Calu3 (cell line): ENCODE measurements at regions not wholly inside any gene's neighbourhood (a gene's known extent, or its start where the extent isn't known, plus 50 kb on each side); places are given as distances from the start of the nearest gene placed in this dataset.

Experiments used
- BruUV-seq: library from RNA; stranded (reverse); fragments of 400-500 nt; replicated peaks from 2 replicates; lab custom pipeline; 2021; lab: Mats Ljungman, UMichigan
- CTCF ChIA-PET: fragments of 300-600 bp; sonication (Branson Sonifier 250); formaldehyde crosslinking; loops from one replicate; lab custom pipeline; 2022; ENCODE audit warnings: antibody characterized with exemption; lab: Charles Lee
- DNase-seq: peaks from one replicate; pipeline ENCODE4 v3.0.0; 2022
- H3K27ac Mint-ChIP-seq: one replicate; pipeline ENCODE4 v1.8.0; 2022; ENCODE audit warnings: mixed read lengths; ENCODE audit not compliant: unreplicated experiment
- H3K27me3 Mint-ChIP-seq: one replicate; pipeline ENCODE4 v1.8.0; 2022; ENCODE audit warnings: mixed read lengths; ENCODE audit not compliant: unreplicated experiment
- H3K36me3 Mint-ChIP-seq: one replicate; pipeline ENCODE4 v1.8.0; 2022; ENCODE audit warnings: mild to moderate bottlenecking, moderate library complexity, mixed read lengths; ENCODE audit not compliant: insufficient read depth, unreplicated experiment
- H3K4me1 Mint-ChIP-seq: one replicate; pipeline ENCODE4 v1.8.0; 2022; ENCODE audit warnings: mild to moderate bottlenecking, low read depth, mixed read lengths; ENCODE audit not compliant: unreplicated experiment
- H3K4me3 Mint-ChIP-seq: one replicate; pipeline ENCODE4 v1.8.0; 2022; ENCODE audit warnings: mild to moderate bottlenecking, low read depth, moderate library complexity, mixed read lengths; ENCODE audit not compliant: unreplicated experiment
- H3K9me3 Mint-ChIP-seq: one replicate; pipeline ENCODE4 v1.8.0; 2022; ENCODE audit warnings: low read depth, mixed read lengths; ENCODE audit not compliant: unreplicated experiment
- intact Hi-C: fragments of 100-400 bp; cut with micrococcal nuclease; formaldehyde crosslinking; loops from one replicate; pipeline ENCODE4 v1.10.0; 2022; ENCODE audit not compliant: unreplicated experiment
- TF ChIP-seq, protein P1 (sequence below): fragments of 200-600 bp; IDR thresholded peaks from one replicate; pipeline ENCODE4 v1.8.0; 2022; ENCODE audit warnings: antibody characterized with exemption; ENCODE audit not compliant: unreplicated experiment

DNA sequence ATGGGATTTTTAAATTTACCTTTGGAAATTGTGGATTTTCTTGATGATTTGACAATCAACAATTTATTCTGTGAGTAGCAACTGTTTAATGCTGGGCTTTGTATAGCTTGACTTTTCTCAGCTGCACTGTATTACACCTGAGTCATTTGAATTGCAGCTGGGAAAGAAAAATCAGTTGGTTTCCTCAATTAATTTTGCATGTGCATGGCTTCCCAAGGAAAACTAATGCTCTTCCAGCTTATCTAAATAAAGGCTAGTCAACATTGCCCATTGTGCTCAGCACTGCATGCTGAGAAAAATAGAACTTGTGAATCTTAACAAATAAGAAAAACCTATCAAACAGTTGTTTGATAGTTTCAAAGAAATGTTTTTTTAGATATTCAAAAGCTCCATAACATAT is 268.3 kb upstream of the CDH20 start:
- TF ChIP-seq, protein P1, sequence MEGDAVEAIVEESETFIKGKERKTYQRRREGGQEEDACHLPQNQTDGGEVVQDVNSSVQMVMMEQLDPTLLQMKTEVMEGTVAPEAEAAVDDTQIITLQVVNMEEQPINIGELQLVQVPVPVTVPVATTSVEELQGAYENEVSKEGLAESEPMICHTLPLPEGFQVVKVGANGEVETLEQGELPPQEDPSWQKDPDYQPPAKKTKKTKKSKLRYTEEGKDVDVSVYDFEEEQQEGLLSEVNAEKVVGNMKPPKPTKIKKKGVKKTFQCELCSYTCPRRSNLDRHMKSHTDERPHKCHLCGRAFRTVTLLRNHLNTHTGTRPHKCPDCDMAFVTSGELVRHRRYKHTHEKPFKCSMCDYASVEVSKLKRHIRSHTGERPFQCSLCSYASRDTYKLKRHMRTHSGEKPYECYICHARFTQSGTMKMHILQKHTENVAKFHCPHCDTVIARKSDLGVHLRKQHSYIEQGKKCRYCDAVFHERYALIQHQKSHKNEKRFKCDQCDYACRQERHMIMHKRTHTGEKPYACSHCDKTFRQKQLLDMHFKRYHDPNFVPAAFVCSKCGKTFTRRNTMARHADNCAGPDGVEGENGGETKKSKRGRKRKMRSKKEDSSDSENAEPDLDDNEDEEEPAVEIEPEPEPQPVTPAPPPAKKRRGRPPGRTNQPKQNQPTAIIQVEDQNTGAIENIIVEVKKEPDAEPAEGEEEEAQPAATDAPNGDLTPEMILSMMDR: no peak
- no peak overlapping the region for H3K27ac Mint-ChIP-seq
- H3K27me3 Mint-ChIP-seq: no peaks in the 10 kb centered on the region
- no peaks in the 10 kb centered on the region for H3K4me1 Mint-ChIP-seq
- no TSS peak for BruUV-seq
- no peak for DNase-seq
- intact Hi-C loops: no loop called here
- CTCF ChIA-PET: no interaction called here
- no peak overlapping the region for H3K4me3 Mint-ChIP-seq
- H3K9me3 Mint-ChIP-seq: no peaks in the 10 kb centered on the region
- H3K36me3 Mint-ChIP-seq: no peaks in the 10 kb centered on the region

DNA sequence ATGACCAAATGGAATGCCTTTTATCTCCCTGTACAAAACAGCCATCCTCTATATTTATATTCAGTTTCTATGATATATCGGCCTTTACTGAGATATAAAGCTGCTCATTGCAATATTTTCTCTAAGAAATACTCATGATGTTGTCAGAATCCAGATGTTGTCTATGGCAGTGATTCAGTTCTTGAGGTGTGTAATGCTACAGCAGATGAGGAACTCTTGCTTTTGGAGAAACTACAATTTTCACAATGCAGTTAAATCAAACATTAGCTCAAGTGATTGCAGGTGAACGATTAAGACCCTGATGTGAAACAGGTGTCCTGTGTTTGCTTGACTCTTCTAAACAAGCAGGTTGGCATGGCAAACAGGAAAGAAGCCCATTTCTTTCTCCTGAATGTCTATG is 256.2 kb upstream of the CDH20 start:
- no TSS peak for BruUV-seq
- intact Hi-C loops: no loop called here
- Mint-ChIP-seq H3K27ac (no peak overlapping the region), H3K9me3 (peaks cover 4% of the 10 kb centered on the region), H3K4me1 (no peaks in the 10 kb centered on the region), H3K27me3 (no peaks in the 10 kb centered on the region), H3K4me3 (no peak overlapping the region), H3K36me3 (no peaks in the 10 kb centered on the region)
- no peak for DNase-seq
- CTCF ChIA-PET: no interaction called here
- TF ChIP-seq, protein P1: no peak

DNA sequence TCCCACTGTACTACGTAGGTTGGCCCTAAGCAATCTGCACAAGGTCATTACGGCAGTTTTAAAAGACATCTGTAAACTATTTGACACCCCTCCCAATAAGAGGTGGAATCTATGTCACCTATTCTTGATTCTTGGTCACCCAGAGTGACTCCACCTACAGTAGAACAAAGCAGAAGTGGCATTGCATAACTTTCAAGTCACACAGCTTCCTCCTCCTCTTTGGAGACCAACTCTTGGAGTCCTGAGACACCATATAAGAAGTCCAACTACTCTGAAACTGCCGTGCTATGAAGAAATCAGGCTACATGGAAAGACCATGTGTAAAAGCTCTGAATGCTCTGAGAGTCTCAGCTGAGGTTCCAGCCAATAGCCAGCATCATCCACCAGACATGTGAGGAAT is 253.5 kb upstream of the CDH20 start:
- intact Hi-C loops: loop anchor here (10.0 kb wide), 1 partner anchor 395 kb away; no protein-coding TSS in a partner anchor
- TF ChIP-seq, protein P1: no peak
- no peak overlapping the region for H3K4me3 Mint-ChIP-seq
- CTCF ChIA-PET: interaction anchor here (0.7 to 0.8 kb wide), 2 partner anchors 62 to 158 kb away, joined by 4 to 5 read pairs; no protein-coding TSS in a partner anchor
- H3K4me1 Mint-ChIP-seq: no peaks in the 10 kb centered on the region
- H3K36me3 Mint-ChIP-seq: no peaks in the 10 kb centered on the region
- no peak for DNase-seq
- no peak overlapping the region for H3K27ac Mint-ChIP-seq
- no peaks in the 10 kb centered on the region for H3K27me3 Mint-ChIP-seq
- no TSS peak for BruUV-seq
- H3K9me3 Mint-ChIP-seq: no peaks in the 10 kb centered on the region

DNA sequence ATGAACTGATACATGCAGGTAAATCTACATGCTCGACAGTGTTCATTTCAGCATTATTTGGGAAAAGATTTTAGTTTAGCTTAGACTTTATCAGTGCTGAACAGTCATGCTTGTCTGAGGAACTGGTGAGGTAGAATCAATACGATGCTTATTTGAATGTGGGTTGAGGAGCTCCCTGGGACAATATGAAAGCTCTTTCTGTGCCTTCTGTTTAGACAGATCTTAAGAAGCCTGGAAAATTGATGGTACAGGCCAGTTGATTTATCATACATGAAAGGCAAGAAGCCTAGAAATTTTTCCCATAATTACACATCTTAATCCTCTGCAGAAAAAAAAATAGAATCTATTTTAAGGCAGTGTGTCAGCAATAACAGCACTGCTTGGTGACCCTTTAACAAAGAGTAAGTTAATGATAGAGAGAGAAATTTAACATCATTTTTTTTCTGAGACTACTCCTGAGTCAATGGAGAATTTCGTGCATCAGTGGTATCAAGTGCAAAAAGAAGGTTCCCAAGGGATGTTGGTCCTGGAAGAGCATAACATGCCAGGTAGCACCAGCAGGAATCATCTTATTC is 252.2 kb upstream of the CDH20 start:
- Mint-ChIP-seq H3K4me3 (no peak overlapping the region), H3K9me3 (no peaks in the 10 kb centered on the region), H3K4me1 (no peaks in the 10 kb centered on the region), H3K36me3 (no peaks in the 10 kb centered on the region), H3K27me3 (no peaks in the 10 kb centered on the region), H3K27ac (no peak overlapping the region)
- BruUV-seq: no TSS peak
- intact Hi-C loops: loop anchor here (10.0 kb wide), 1 partner anchor 396 kb away; no protein-coding TSS in a partner anchor
- DNase-seq: no peak
- CTCF ChIA-PET: no interaction called here
- TF ChIP-seq, protein P1: no peak
